ENCODE measurements at regions not wholly inside any gene's neighbourhood (a gene's known extent, or its start where the extent isn't known, plus 50 kb on each side); places are given as distances from the start of the nearest gene placed in this dataset.

DNA sequence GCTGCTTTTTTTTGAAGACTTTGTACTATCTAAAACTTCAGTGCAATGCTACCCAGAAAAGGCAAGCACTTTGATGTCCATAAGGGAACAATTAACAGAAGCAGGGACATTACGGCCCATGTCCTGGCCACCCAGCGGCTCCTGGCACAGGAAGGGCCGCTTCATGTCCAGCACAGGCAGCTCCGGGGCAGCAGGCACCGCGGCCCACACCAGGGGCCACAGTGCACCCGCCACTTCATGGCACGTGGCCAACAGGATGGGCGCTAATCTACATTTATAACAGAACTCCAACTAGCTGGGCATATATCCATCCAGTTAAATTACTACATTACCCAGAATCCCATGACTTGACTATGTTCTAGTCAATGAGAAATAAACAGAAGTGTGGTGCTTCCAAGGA, 198.2 kb upstream of the ID4 start (continued):
- TF ChIP-seq, protein P1, sequence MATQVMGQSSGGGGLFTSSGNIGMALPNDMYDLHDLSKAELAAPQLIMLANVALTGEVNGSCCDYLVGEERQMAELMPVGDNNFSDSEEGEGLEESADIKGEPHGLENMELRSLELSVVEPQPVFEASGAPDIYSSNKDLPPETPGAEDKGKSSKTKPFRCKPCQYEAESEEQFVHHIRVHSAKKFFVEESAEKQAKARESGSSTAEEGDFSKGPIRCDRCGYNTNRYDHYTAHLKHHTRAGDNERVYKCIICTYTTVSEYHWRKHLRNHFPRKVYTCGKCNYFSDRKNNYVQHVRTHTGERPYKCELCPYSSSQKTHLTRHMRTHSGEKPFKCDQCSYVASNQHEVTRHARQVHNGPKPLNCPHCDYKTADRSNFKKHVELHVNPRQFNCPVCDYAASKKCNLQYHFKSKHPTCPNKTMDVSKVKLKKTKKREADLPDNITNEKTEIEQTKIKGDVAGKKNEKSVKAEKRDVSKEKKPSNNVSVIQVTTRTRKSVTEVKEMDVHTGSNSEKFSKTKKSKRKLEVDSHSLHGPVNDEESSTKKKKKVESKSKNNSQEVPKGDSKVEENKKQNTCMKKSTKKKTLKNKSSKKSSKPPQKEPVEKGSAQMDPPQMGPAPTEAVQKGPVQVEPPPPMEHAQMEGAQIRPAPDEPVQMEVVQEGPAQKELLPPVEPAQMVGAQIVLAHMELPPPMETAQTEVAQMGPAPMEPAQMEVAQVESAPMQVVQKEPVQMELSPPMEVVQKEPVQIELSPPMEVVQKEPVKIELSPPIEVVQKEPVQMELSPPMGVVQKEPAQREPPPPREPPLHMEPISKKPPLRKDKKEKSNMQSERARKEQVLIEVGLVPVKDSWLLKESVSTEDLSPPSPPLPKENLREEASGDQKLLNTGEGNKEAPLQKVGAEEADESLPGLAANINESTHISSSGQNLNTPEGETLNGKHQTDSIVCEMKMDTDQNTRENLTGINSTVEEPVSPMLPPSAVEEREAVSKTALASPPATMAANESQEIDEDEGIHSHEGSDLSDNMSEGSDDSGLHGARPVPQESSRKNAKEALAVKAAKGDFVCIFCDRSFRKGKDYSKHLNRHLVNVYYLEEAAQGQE (IDR thresholded peaks at IDR 0.05; ENCODE audit: low read depth): no peak
- TF ChIP-seq, protein P2, sequence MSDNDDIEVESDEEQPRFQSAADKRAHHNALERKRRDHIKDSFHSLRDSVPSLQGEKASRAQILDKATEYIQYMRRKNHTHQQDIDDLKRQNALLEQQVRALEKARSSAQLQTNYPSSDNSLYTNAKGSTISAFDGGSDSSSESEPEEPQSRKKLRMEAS (IDR thresholded peaks at IDR 0.05): no peak

DNA sequence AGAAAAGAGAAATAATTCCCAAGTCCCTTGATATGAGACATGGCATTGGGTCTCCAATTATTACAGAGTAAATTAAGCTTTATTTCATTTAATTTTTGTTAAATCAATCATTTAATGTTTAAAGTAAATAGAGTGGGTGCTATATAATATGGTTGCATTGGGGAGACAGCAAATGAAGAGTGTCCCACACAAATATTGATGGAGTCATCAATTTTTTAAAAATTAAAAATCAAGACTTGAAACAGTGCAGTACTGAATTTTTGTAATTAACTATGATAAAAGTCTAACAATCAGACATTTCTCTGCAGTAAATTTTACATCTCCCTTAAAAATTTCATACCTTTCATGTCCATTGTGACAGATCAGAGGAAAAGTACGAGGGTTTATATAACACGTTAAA, 193.9 kb upstream of the ID4 start:
- no peaks in the 10 kb centered on the region for H3K27me3 ChIP-seq (ENCODE audit: insufficient read depth, low read length)
- no peaks in the 10 kb centered on the region for H3K9me3 ChIP-seq (ENCODE audit: control insufficient read depth in 1 of 2, insufficient read depth in 1 of 2, low read depth in 1 of 2, low read length in 2 of 2)
- no peak overlapping the region for H3K4me3 ChIP-seq (replicated peaks in 1 of 2; ENCODE audit: low read depth in 1 of 2, low read length in 2 of 2)
- CTCF ChIA-PET: no interaction called here
- no peaks in the 10 kb centered on the region for H3K36me3 ChIP-seq (ENCODE audit: control insufficient read depth in 1 of 2, insufficient read depth in 2 of 2, low read length in 2 of 2)
- no peak overlapping the region for H3K9ac ChIP-seq (ENCODE audit: low read length)
- ATAC-seq: no peak
- DNase-seq (ENCODE audit: low read depth, low spot score): no peak
- H4K20me1 ChIP-seq (ENCODE audit: insufficient read depth): no peaks in the 10 kb centered on the region
- H2AFZ ChIP-seq (ENCODE audit: low read depth, low read length, poor library complexity, severe bottlenecking): no peak overlapping the region
- no peaks in the 10 kb centered on the region for H3K9me2 ChIP-seq (ENCODE audit: insufficient read depth)
- RAD21 ChIA-PET (ENCODE audit: low non-redundant PET in 1 of 2, low total read pairs in 2 of 2, uncharacterized antibody in 2 of 2, unreplicated experiment in 2 of 2): no interaction called here
- intact Hi-C loops (cut with micrococcal nuclease): no loop called here
- no peaks in the 10 kb centered on the region for H3K4me1 ChIP-seq (ENCODE audit: control insufficient read depth in 1 of 2, insufficient read depth in 2 of 2, low read length in 2 of 2)
- no peak overlapping the region for H3K27ac ChIP-seq (ENCODE audit: low read depth, low read length)
- no peaks in the 10 kb centered on the region for H3K79me2 ChIP-seq (ENCODE audit: insufficient read depth, low read length)
- POLR2A ChIA-PET: no interaction called here
- BruUV-seq (replicated peaks): no TSS peak
- no peak for TF ChIP-seq POLR2AphosphoS5 (IDR thresholded peaks at IDR 0.05; ENCODE audit: low read depth, low read length)
- no peak for TF ChIP-seq SRF (IDR thresholded peaks at IDR 0.05; ENCODE audit: low read depth)
- no peak for TF ChIP-seq EZH2phosphoT487 (IDR thresholded peaks at IDR 0.05; ENCODE audit: borderline replicate concordance)
- TF ChIP-seq, protein P3, sequence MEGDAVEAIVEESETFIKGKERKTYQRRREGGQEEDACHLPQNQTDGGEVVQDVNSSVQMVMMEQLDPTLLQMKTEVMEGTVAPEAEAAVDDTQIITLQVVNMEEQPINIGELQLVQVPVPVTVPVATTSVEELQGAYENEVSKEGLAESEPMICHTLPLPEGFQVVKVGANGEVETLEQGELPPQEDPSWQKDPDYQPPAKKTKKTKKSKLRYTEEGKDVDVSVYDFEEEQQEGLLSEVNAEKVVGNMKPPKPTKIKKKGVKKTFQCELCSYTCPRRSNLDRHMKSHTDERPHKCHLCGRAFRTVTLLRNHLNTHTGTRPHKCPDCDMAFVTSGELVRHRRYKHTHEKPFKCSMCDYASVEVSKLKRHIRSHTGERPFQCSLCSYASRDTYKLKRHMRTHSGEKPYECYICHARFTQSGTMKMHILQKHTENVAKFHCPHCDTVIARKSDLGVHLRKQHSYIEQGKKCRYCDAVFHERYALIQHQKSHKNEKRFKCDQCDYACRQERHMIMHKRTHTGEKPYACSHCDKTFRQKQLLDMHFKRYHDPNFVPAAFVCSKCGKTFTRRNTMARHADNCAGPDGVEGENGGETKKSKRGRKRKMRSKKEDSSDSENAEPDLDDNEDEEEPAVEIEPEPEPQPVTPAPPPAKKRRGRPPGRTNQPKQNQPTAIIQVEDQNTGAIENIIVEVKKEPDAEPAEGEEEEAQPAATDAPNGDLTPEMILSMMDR (IDR thresholded peaks at IDR 0.05 in 2 of 3, conservative IDR thresholded peaks at IDR 0.05 in 1 of 3; ENCODE audit: borderline replicate concordance in 1 of 3, insufficient read depth in 1 of 3, low read depth in 2 of 3, low read length in 2 of 3): no peak
- no peak for TF ChIP-seq ELF1 (IDR thresholded peaks at IDR 0.05; ENCODE audit: borderline replicate concordance, low read depth)
- no peak for TF ChIP-seq YY1 (IDR thresholded peaks at IDR 0.05; ENCODE audit: extremely low read depth, insufficient replicate concordance, low read depth, low read length)
- no peak for TF ChIP-seq TCF7L2 (IDR thresholded peaks at IDR 0.05; ENCODE audit: borderline replicate concordance, extremely low read depth, insufficient read depth, insufficient read length)
- TF ChIP-seq RAD21 (IDR thresholded peaks at IDR 0.05; ENCODE audit: low read depth): no peak
- TF ChIP-seq ZFX (IDR thresholded peaks at IDR 0.05): no peak
- TF ChIP-seq JUND (IDR thresholded peaks at IDR 0.05): no peak
- TF ChIP-seq, protein P2 (IDR thresholded peaks at IDR 0.05): no peak
- TF ChIP-seq EGR1 (IDR thresholded peaks at IDR 0.05; ENCODE audit: low read depth): no peak
- TF ChIP-seq POLR2A (IDR thresholded peaks at IDR 0.05; ENCODE audit: borderline replicate concordance, extremely low read depth, insufficient read depth, insufficient read length): no peak
- TF ChIP-seq, protein P4, sequence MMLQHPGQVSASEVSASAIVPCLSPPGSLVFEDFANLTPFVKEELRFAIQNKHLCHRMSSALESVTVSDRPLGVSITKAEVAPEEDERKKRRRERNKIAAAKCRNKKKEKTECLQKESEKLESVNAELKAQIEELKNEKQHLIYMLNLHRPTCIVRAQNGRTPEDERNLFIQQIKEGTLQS (IDR thresholded peaks at IDR 0.05): no peak
- no peak overlapping the region for H3K4me2 ChIP-seq (ENCODE audit: low read length)
